ENCODE measurements at regions not wholly inside any gene's neighbourhood (a gene's known extent, or its start where the extent isn't known, plus 50 kb on each side); places are given as distances from the start of the nearest gene placed in this dataset.

- Histone ChIP-seq H3K79me2 (ENCODE audit: insufficient read depth, low read length) (no peaks in the 10 kb centered on the region), H3K9ac (ENCODE audit: low read length) (no peak overlapping the region), H3K9me3 (ENCODE audit: control insufficient read depth in 1 of 2, insufficient read depth in 1 of 2, low read depth in 1 of 2, low read length in 2 of 2) (peaks cover 0 to 4% of the 10 kb centered on the region in 2 experiments; a peak in 2 of 4 replicates), H3K36me3 (ENCODE audit: control insufficient read depth in 1 of 2, insufficient read depth in 2 of 2, low read length in 2 of 2) (no peaks in the 10 kb centered on the region), H3K27ac (ENCODE audit: low read depth, low read length) (no peak overlapping the region), H3K4me1 (ENCODE audit: control insufficient read depth in 1 of 2, insufficient read depth in 2 of 2, low read length in 2 of 2) (no peaks in the 10 kb centered on the region), H3K4me2 (ENCODE audit: low read length) (no peak overlapping the region), H4K20me1 (ENCODE audit: insufficient read depth) (no peaks in the 10 kb centered on the region), H2AFZ (ENCODE audit: low read depth, low read length, poor library complexity, severe bottlenecking) (no peak overlapping the region), H3K9me2 (ENCODE audit: insufficient read depth) (no peaks in the 10 kb centered on the region), H3K27me3 (ENCODE audit: insufficient read depth, low read length) (no peaks in the 10 kb centered on the region), H3K4me3 (replicated peaks in 1 of 2; ENCODE audit: low read depth in 1 of 2, low read length in 2 of 2) (no peak overlapping the region)
- no peak for ATAC-seq
- BruUV-seq (replicated peaks): no TSS peak
- RAD21 ChIA-PET (ENCODE audit: low non-redundant PET in 1 of 2, low total read pairs in 2 of 2, uncharacterized antibody in 2 of 2, unreplicated experiment in 2 of 2): no interaction called here
- no peak for TF ChIP-seq JUND (IDR thresholded peaks at IDR 0.05)
- TF ChIP-seq EGR1 (IDR thresholded peaks at IDR 0.05; ENCODE audit: low read depth): no peak
- TF ChIP-seq POLR2AphosphoS5 (IDR thresholded peaks at IDR 0.05; ENCODE audit: low read depth, low read length): no peak
- intact Hi-C loops (cut with micrococcal nuclease): no loop called here
- POLR2A ChIA-PET: no interaction called here
- no peak for DNase-seq (ENCODE audit: low read depth, low spot score)
- CTCF ChIA-PET: no interaction called here
Observed at GRCh38 chr16:26344240-26344776, 652.5 kb downstream of the HS3ST4 start.

- H3K4me1 ChIP-seq (ENCODE audit: control insufficient read depth in 1 of 2, insufficient read depth in 2 of 2, low read length in 2 of 2): no peaks in the 10 kb centered on the region
- ATAC-seq: no peak
- no peak overlapping the region for H3K4me3 ChIP-seq (replicated peaks in 1 of 2; ENCODE audit: low read depth in 1 of 2, low read length in 2 of 2)
- H3K9me2 ChIP-seq (ENCODE audit: insufficient read depth): no peaks in the 10 kb centered on the region
- DNase-seq (ENCODE audit: low read depth, low spot score): no peak
- TF ChIP-seq EZH2phosphoT487 (IDR thresholded peaks at IDR 0.05; ENCODE audit: borderline replicate concordance) (no peak), ZBTB33 (IDR thresholded peaks at IDR 0.05; ENCODE audit: extremely low read depth, insufficient replicate concordance, low read length) (no peak), REST (IDR thresholded peaks at IDR 0.05; ENCODE audit: low read depth) (no peak), SP1 (IDR thresholded peaks at IDR 0.05; ENCODE audit: low read depth) (no peak), EGR1 (IDR thresholded peaks at IDR 0.05; ENCODE audit: low read depth) (no peak), EZH2 (IDR thresholded peaks at IDR 0.05) (no peak), FOSL1 (IDR thresholded peaks at IDR 0.05; ENCODE audit: low read depth) (no peak), YY1 (IDR thresholded peaks at IDR 0.05; ENCODE audit: extremely low read depth, insufficient replicate concordance, low read depth, low read length) (no peak), SIN3A (IDR thresholded peaks at IDR 0.05; ENCODE audit: low read depth) (no peak), MAX (IDR thresholded peaks at IDR 0.05) (no peak), JUND (IDR thresholded peaks at IDR 0.05) (no peak), RAD21 (IDR thresholded peaks at IDR 0.05; ENCODE audit: low read depth) (no peak)
- no peaks in the 10 kb centered on the region for H3K79me2 ChIP-seq (ENCODE audit: insufficient read depth, low read length)
- no peaks in the 10 kb centered on the region for H3K36me3 ChIP-seq (ENCODE audit: control insufficient read depth in 1 of 2, insufficient read depth in 2 of 2, low read length in 2 of 2)
- no TSS peak for BruUV-seq (replicated peaks)
- no peaks in the 10 kb centered on the region for H3K27me3 ChIP-seq (ENCODE audit: insufficient read depth, low read length)
- no peak overlapping the region for H3K4me2 ChIP-seq (ENCODE audit: low read length)
- H3K27ac ChIP-seq (ENCODE audit: low read depth, low read length): no peak overlapping the region
- RAD21 ChIA-PET (ENCODE audit: low non-redundant PET in 1 of 2, low total read pairs in 2 of 2, uncharacterized antibody in 2 of 2, unreplicated experiment in 2 of 2): no interaction called here
- POLR2A ChIA-PET: no interaction called here
- intact Hi-C loops (cut with micrococcal nuclease): no loop called here
- H4K20me1 ChIP-seq (ENCODE audit: insufficient read depth): no peaks in the 10 kb centered on the region
- no peak overlapping the region for H3K9ac ChIP-seq (ENCODE audit: low read length)
- H3K9me3 ChIP-seq (ENCODE audit: control insufficient read depth in 1 of 2, insufficient read depth in 1 of 2, low read depth in 1 of 2, low read length in 2 of 2): peaks cover 0 to 10% of the 10 kb centered on the region in 2 experiments; a peak in 2 of 4 replicates
- CTCF ChIA-PET: no interaction called here
- H2AFZ ChIP-seq (ENCODE audit: low read depth, low read length, poor library complexity, severe bottlenecking): no peak overlapping the region
Observed at GRCh38 chr16:26344976-26345375, 653.2 kb downstream of the HS3ST4 start.
